HEK293T (cell line): ENCODE measurements at regions not wholly inside any gene's neighbourhood (a gene's known extent, or its start where the extent isn't known, plus 50 kb on each side); places are given as distances from the start of the nearest gene placed in this dataset.
A peak's percentile ranks its signal among the peaks of the same experiment; 100 is the strongest.

Experiments
- CTCF ChIA-PET: fragments of 350-600 bp; formaldehyde crosslinking; extraction: SDS; loops from one replicate; lab custom pipeline; 2021; ENCODE audit warnings: antibody characterized with exemption, inconsistent platforms; lab: Yijun Ruan, JAX
- POLR2A ChIA-PET: fragments of 350-600 bp; formaldehyde crosslinking; extraction: SDS; loops from one replicate; lab custom pipeline; 2020; ENCODE audit warnings: antibody characterized with exemption, inconsistent platforms; lab: Yijun Ruan, JAX
- DNase-seq: peaks from one replicate; pipeline ENCODE4 v3.0.0; 2012; ENCODE audit warnings: mixed read lengths; ENCODE audit errors: extremely low spot score
- ARNT ChIP-seq: fragments of 450-650 bp; IDR thresholded peaks from 2 replicates; pipeline ENCODE4 v1.6.1; 2017; ENCODE audit warnings: mild to moderate bottlenecking
- BHLHE40 ChIP-seq: fragments of 450-650 bp; IDR thresholded peaks from 2 replicates; pipeline ENCODE4 v1.6.1; 2016; ENCODE audit warnings: mild to moderate bottlenecking, moderate library complexity, borderline replicate concordance
- CTBP1 ChIP-seq: fragments of 450-650 bp; IDR thresholded peaks from 2 replicates; pipeline ENCODE4 v1.6.1; 2016; ENCODE audit warnings: borderline replicate concordance
- ELF4 ChIP-seq: fragments of 450-650 bp; IDR thresholded peaks from 2 replicates; pipeline ENCODE4 v1.6.1; 2017; ENCODE audit warnings: antibody characterized with exemption
- FOXA1 ChIP-seq: fragments of 450-650 bp; IDR thresholded peaks from 2 replicates; pipeline ENCODE4 v1.6.1; 2016; ENCODE audit warnings: mild to moderate bottlenecking
- FOXK2 ChIP-seq: fragments of 450-650 bp; IDR thresholded peaks from 2 replicates; pipeline ENCODE4 v1.6.1; 2016; ENCODE audit warnings: mild to moderate bottlenecking
- FOXM1 ChIP-seq: fragments of 450-650 bp; IDR thresholded peaks from 2 replicates; pipeline ENCODE4 v1.6.1; 2017; ENCODE audit warnings: mild to moderate bottlenecking, borderline replicate concordance
- HDGF ChIP-seq: fragments of 450-650 bp; IDR thresholded peaks from 2 replicates; pipeline ENCODE4 v1.6.1; 2017; ENCODE audit warnings: antibody characterized with exemption, borderline replicate concordance
- L3MBTL2 ChIP-seq: fragments of 450-650 bp; conservative IDR thresholded peaks from 2 replicates; pipeline ENCODE4 v1.6.1; 2016; ENCODE audit warnings: mild to moderate bottlenecking
- LEF1 ChIP-seq: fragments of 450-650 bp; IDR thresholded peaks from 2 replicates; pipeline ENCODE4 v1.6.1; 2017; ENCODE audit warnings: mild to moderate bottlenecking, borderline replicate concordance
- NFRKB ChIP-seq: fragments of 450-650 bp; IDR thresholded peaks from 2 replicates; pipeline ENCODE4 v1.6.1; 2016; ENCODE audit warnings: mild to moderate bottlenecking, moderate library complexity
- SP1 ChIP-seq: fragments of 450-650 bp; IDR thresholded peaks from 2 replicates; pipeline ENCODE4 v1.6.1; 2017
- SUZ12 ChIP-seq: fragments of 450-650 bp; IDR thresholded peaks from 2 replicates; pipeline ENCODE4 v1.6.1; 2016; ENCODE audit warnings: mild to moderate bottlenecking
- TARDBP ChIP-seq: fragments of 450-650 bp; IDR thresholded peaks from 2 replicates; pipeline ENCODE4 v1.6.1; 2016
- ZNF384 ChIP-seq: fragments of 450-650 bp; IDR thresholded peaks from 2 replicates; pipeline ENCODE4 v1.6.1; 2016
- TF ChIP-seq, protein P1 (sequence below): fragments of 450-650 bp; IDR thresholded peaks from 2 replicates; pipeline ENCODE4 v1.6.1; 2016

GRCh38 chr9:80294318-80294717 lies 722.6 kb downstream of the TLE4 start:
- ChIA-PET POLR2A (no interaction called here), CTCF (no interaction called here)
- no peak for DNase-seq
- TF ChIP-seq FOXA1 (no peak), FOXM1 (no peak)

GRCh38 chr9:80292231-80292630 lies 720.5 kb downstream of the TLE4 start:
- no peak for TF ChIP-seq FOXK2
- TF ChIP-seq FOXM1 = no peak
- no peak for TF ChIP-seq LEF1
- no peak for TF ChIP-seq L3MBTL2
- no peak for TF ChIP-seq TARDBP
- TF ChIP-seq ARNT = no peak
- TF ChIP-seq ZNF384 = no peak
- no peak for TF ChIP-seq SUZ12
- TF ChIP-seq SP1 = no peak
- no peak for TF ChIP-seq FOXA1
- TF ChIP-seq NFRKB = no peak
- no peak for TF ChIP-seq CTBP1
- TF ChIP-seq ELF4 = no peak
- TF ChIP-seq HDGF = no peak
- TF ChIP-seq, protein P1, sequence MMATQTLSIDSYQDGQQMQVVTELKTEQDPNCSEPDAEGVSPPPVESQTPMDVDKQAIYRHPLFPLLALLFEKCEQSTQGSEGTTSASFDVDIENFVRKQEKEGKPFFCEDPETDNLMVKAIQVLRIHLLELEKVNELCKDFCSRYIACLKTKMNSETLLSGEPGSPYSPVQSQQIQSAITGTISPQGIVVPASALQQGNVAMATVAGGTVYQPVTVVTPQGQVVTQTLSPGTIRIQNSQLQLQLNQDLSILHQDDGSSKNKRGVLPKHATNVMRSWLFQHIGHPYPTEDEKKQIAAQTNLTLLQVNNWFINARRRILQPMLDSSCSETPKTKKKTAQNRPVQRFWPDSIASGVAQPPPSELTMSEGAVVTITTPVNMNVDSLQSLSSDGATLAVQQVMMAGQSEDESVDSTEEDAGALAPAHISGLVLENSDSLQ = no peak
- TF ChIP-seq BHLHE40 = no peak
- ChIA-PET CTCF (no interaction called here), POLR2A (no interaction called here)
- DNase-seq = no peak

- ChIA-PET POLR2A (no interaction called here), CTCF (no interaction called here)
- DNase-seq = peak; percentile 8
- TF ChIP-seq SUZ12 (no peak), FOXM1 (no peak), L3MBTL2 (no peak), FOXA1 (no peak), ELF4 (no peak), SP1 (no peak), CTBP1 (no peak), FOXK2 (no peak), ARNT (no peak)
- TF ChIP-seq, protein P1 = no peak
Observed at GRCh38 chr9:80285326-80285725, 713.6 kb downstream of the TLE4 start.

DNA sequence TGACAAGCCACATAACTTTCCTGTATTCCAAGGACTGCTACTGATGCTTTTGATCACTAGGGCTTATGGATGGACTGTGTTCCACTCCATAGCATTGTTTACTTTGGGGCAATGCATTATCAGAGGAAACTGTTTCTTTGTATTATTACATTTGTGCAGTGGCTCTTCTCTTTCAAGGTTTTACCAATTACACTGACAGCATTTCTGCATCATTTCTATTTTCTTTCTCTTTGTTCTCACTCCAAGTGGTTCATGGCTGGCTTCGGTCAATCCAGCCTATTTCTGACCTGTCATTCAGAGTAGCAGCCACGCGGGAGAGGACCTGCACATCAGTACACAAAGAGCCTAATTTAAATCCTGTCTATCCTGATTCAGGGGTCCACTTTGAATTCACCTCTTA lies 711.0 kb downstream of the TLE4 start:
- POLR2A ChIA-PET = no interaction called here

DNA sequence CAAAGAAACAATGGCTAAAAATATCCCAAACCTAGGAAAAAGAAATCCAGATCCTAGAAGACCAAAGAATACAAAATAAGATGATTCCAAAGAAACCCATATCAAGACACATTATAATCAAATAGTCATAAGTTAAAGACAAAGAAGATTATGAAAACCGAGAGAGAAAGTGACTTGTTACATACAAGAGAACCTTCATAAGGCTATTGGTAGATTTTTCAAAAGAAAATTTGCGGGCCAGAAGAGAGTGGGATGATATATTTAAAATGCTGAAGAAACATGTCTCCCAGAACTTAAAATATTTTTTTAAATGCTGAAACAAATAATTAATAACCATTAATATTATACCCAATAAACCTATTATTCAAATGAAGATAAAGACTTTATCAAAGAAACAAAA lies 687.3 kb downstream of the TLE4 start:
- no peak for DNase-seq
- TF ChIP-seq NFRKB = no peak
- TF ChIP-seq, protein P1 = no peak
- no peak for TF ChIP-seq TARDBP
- TF ChIP-seq FOXA1 = no peak
- TF ChIP-seq LEF1 = no peak
- TF ChIP-seq ZNF384 = no peak
- ChIA-PET POLR2A (no interaction called here), CTCF (no interaction called here)

More for the DNA sequence above, 711.0 kb downstream of the TLE4 start:
- CTCF ChIA-PET = no interaction called here
- TF ChIP-seq ELF4 = no peak
- no peak for TF ChIP-seq SP1
- no peak for TF ChIP-seq LEF1
- TF ChIP-seq TARDBP = no peak
- TF ChIP-seq ARNT = no peak
- TF ChIP-seq FOXA1 = no peak
- no peak for TF ChIP-seq FOXM1
- TF ChIP-seq NFRKB = no peak
- DNase-seq = no peak

- DNase-seq = no peak
- POLR2A ChIA-PET = no interaction called here
- TF ChIP-seq ARNT = no peak
- CTCF ChIA-PET = no interaction called here
Observed at GRCh38 chr9:80251778-80252177, 680.0 kb downstream of the TLE4 start.

DNA sequence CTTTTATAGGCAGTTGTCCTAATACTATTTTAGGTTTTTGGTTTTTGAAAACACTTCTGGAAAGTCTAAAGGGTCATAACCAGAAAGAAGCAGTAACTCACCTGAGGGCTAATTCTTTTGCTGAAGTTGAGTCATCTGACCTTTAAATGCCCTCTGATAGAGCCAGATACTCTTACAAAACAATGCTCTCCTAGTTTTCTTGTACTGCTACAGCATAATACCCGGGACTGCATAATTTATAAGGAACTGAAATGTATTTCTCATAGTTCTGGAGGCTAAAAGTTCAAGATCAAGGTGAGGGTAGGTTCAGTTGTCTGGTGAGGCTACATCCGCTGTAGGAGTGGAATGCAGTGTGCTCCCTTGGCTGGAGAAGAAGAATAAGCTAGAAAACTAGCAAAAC lies 670.3 kb downstream of the TLE4 start:
- CTCF ChIA-PET = no interaction called here
- POLR2A ChIA-PET = no interaction called here
- no peak for DNase-seq
- TF ChIP-seq, protein P1 = no peak
- TF ChIP-seq FOXM1 = no peak
- TF ChIP-seq L3MBTL2 = no peak
- TF ChIP-seq SUZ12 = no peak
- TF ChIP-seq ARNT = no peak
- TF ChIP-seq ELF4 = no peak
- no peak for TF ChIP-seq NFRKB
- TF ChIP-seq TARDBP = no peak
- TF ChIP-seq CTBP1 = no peak
- no peak for TF ChIP-seq HDGF
- TF ChIP-seq FOXA1 = no peak
- TF ChIP-seq SP1 = no peak
- TF ChIP-seq FOXK2 = no peak
- no peak for TF ChIP-seq ZNF384
- no peak for TF ChIP-seq BHLHE40
- no peak for TF ChIP-seq LEF1
